Activated naive CD8-positive, alpha-beta T cell (primary cell): ENCODE measurements at regions not wholly inside any gene's neighbourhood (a gene's known extent, or its start where the extent isn't known, plus 50 kb on each side); places are given as distances from the start of the nearest gene placed in this dataset.

Source experiments
- H3K27ac Mint-ChIP-seq: one replicate; pipeline ENCODE4 v1.8.0; 2021; ENCODE audit warnings: mixed read lengths
- H3K27me3 Mint-ChIP-seq: one replicate; pipeline ENCODE4 v1.8.0; 2021; ENCODE audit warnings: mixed read lengths
- H3K36me3 Mint-ChIP-seq: one replicate; pipeline ENCODE4 v1.8.0; 2021; ENCODE audit warnings: mixed read lengths
- H3K4me1 Mint-ChIP-seq: one replicate; pipeline ENCODE4 v1.8.0; 2021; ENCODE audit warnings: low read depth, mixed read lengths
- H3K4me3 Mint-ChIP-seq: one replicate; pipeline ENCODE4 v1.8.0; 2021; ENCODE audit warnings: mild to moderate bottlenecking, mixed read lengths
- H3K9me3 Mint-ChIP-seq: one replicate; pipeline ENCODE4 v1.8.0; 2021; ENCODE audit warnings: low read depth, mixed read lengths

GRCh38 chr22:48798281-48799226 lies 1029.1 kb downstream of the BRD1 start:
- Mint-ChIP-seq H3K4me3 (no peak overlapping the region), H3K27me3 (peaks cover 2% of the 10 kb centered on the region), H3K4me1 (no peaks in the 10 kb centered on the region), H3K36me3 (no peaks in the 10 kb centered on the region), H3K27ac (no peak overlapping the region), H3K9me3 (no peaks in the 10 kb centered on the region)

- Mint-ChIP-seq H3K4me1 (no peaks in the 10 kb centered on the region), H3K4me3 (no peak overlapping the region), H3K36me3 (no peaks in the 10 kb centered on the region), H3K9me3 (no peaks in the 10 kb centered on the region), H3K27me3 (no peaks in the 10 kb centered on the region), H3K27ac (no peak overlapping the region)
These were observed 1029.9 kb downstream of the BRD1 start for GRCh38 chr22:48797731-48798130.

- Mint-ChIP-seq H3K4me1 (no peaks in the 10 kb centered on the region), H3K27ac (no peak overlapping the region), H3K27me3 (no peaks in the 10 kb centered on the region), H3K4me3 (no peak overlapping the region), H3K9me3 (no peaks in the 10 kb centered on the region), H3K36me3 (no peaks in the 10 kb centered on the region)
These were observed 1031.2 kb downstream of the BRD1 start for GRCh38 chr22:48796310-48797015.

- Mint-ChIP-seq H3K4me1 (no peaks in the 10 kb centered on the region), H3K4me3 (no peak overlapping the region), H3K9me3 (no peaks in the 10 kb centered on the region), H3K27ac (no peak overlapping the region), H3K27me3 (no peaks in the 10 kb centered on the region), H3K36me3 (no peaks in the 10 kb centered on the region)
These were observed 1032.0 kb downstream of the BRD1 start for GRCh38 chr22:48795664-48796063.

GRCh38 chr22:48794906-48795305 lies 1032.8 kb downstream of the BRD1 start:
- Mint-ChIP-seq H3K27ac (no peak overlapping the region), H3K4me3 (no peak overlapping the region), H3K27me3 (no peaks in the 10 kb centered on the region), H3K9me3 (no peaks in the 10 kb centered on the region), H3K4me1 (no peaks in the 10 kb centered on the region), H3K36me3 (no peaks in the 10 kb centered on the region)

- Mint-ChIP-seq H3K4me3 (no peak overlapping the region), H3K9me3 (no peaks in the 10 kb centered on the region), H3K27me3 (no peaks in the 10 kb centered on the region), H3K4me1 (no peaks in the 10 kb centered on the region), H3K36me3 (no peaks in the 10 kb centered on the region), H3K27ac (no peak overlapping the region)
These were observed 1033.7 kb downstream of the BRD1 start for GRCh38 chr22:48793949-48794348.

GRCh38 chr22:48786679-48786996 lies 1041.0 kb downstream of the BRD1 start:
- H3K4me3 Mint-ChIP-seq = no peak overlapping the region
- H3K4me1 Mint-ChIP-seq = no peaks in the 10 kb centered on the region
- H3K27ac Mint-ChIP-seq = no peak overlapping the region
- H3K36me3 Mint-ChIP-seq = no peaks in the 10 kb centered on the region
- peaks cover 1% of the 10 kb centered on the region for H3K27me3 Mint-ChIP-seq
- H3K9me3 Mint-ChIP-seq = no peaks in the 10 kb centered on the region

GRCh38 chr22:48785792-48786678 lies 1041.6 kb downstream of the BRD1 start:
- H3K27me3 Mint-ChIP-seq = peaks cover 1% of the 10 kb centered on the region

GRCh38 chr22:48784701-48785503 lies 1042.8 kb downstream of the BRD1 start:
- H3K9me3 Mint-ChIP-seq = no peaks in the 10 kb centered on the region
- no peak overlapping the region for H3K4me3 Mint-ChIP-seq
- no peaks in the 10 kb centered on the region for H3K4me1 Mint-ChIP-seq
- no peaks in the 10 kb centered on the region for H3K36me3 Mint-ChIP-seq
- H3K27me3 Mint-ChIP-seq = peaks cover 1% of the 10 kb centered on the region
- no peak overlapping the region for H3K27ac Mint-ChIP-seq

More at GRCh38 chr22:48785792-48786678, 1041.6 kb downstream of the BRD1 start:
- Mint-ChIP-seq H3K4me1 (no peaks in the 10 kb centered on the region), H3K27ac (no peak overlapping the region), H3K36me3 (no peaks in the 10 kb centered on the region), H3K9me3 (no peaks in the 10 kb centered on the region), H3K4me3 (no peak overlapping the region)

- Mint-ChIP-seq H3K36me3 (no peaks in the 10 kb centered on the region), H3K4me1 (no peaks in the 10 kb centered on the region), H3K27me3 (peaks cover 1% of the 10 kb centered on the region), H3K27ac (no peak overlapping the region), H3K4me3 (no peak overlapping the region), H3K9me3 (no peaks in the 10 kb centered on the region)
These were observed 1043.8 kb downstream of the BRD1 start for GRCh38 chr22:48783821-48784266.

- H3K27ac Mint-ChIP-seq = no peak overlapping the region
- no peaks in the 10 kb centered on the region for H3K4me1 Mint-ChIP-seq
- H3K9me3 Mint-ChIP-seq = no peaks in the 10 kb centered on the region
- peaks cover 1% of the 10 kb centered on the region for H3K27me3 Mint-ChIP-seq
- no peaks in the 10 kb centered on the region for H3K36me3 Mint-ChIP-seq
- H3K4me3 Mint-ChIP-seq = no peak overlapping the region
These were observed 1044.7 kb downstream of the BRD1 start for GRCh38 chr22:48782811-48783511.

GRCh38 chr22:48782326-48782725 lies 1045.3 kb downstream of the BRD1 start:
- H3K4me3 Mint-ChIP-seq = no peak overlapping the region
- H3K27me3 Mint-ChIP-seq = peaks cover 5% of the 10 kb centered on the region
- no peaks in the 10 kb centered on the region for H3K36me3 Mint-ChIP-seq

GRCh38 chr22:48781868-48782267 lies 1045.8 kb downstream of the BRD1 start:
- H3K4me1 Mint-ChIP-seq = no peaks in the 10 kb centered on the region
- H3K9me3 Mint-ChIP-seq = peaks cover 6% of the 10 kb centered on the region
- H3K27me3 Mint-ChIP-seq = peaks cover 5% of the 10 kb centered on the region
- H3K4me3 Mint-ChIP-seq = no peak overlapping the region
- no peak overlapping the region for H3K27ac Mint-ChIP-seq
- no peaks in the 10 kb centered on the region for H3K36me3 Mint-ChIP-seq

More at GRCh38 chr22:48782326-48782725, 1045.3 kb downstream of the BRD1 start:
- Mint-ChIP-seq H3K4me1 (no peaks in the 10 kb centered on the region), H3K27ac (no peak overlapping the region), H3K9me3 (peaks cover 3% of the 10 kb centered on the region)
